Breast epithelium (tissue), 3 donors: ENCODE measurements at regions not wholly inside any gene's neighbourhood (a gene's known extent, or its start where the extent isn't known, plus 50 kb on each side); places are given as distances from the start of the nearest gene placed in this dataset.

Experiments
- CTCF ChIP-seq, 3 donors: fragments of 450-650 bp; IDR thresholded peaks; one replicate each; pipeline ENCODE4 v1.5.1; 2016 to 2017; ENCODE audit warnings: antibody characterized with exemption in 3 of 3, mild to moderate bottlenecking in 3 of 3, moderate library complexity in 3 of 3
- POLR2A ChIP-seq: fragments of 450-650 bp; IDR thresholded peaks from one replicate; pipeline ENCODE4 v1.6.1; 2016; ENCODE audit warnings: antibody characterized with exemption, mild to moderate bottlenecking, moderate library complexity

GRCh38 chr4:115418635-115419396 is 305.4 kb upstream of the NDST4 start:
- TF ChIP-seq CTCF (IDR thresholded peaks at IDR 0.05) (no peak), POLR2A (no peak)
